ENCODE measurements at regions not wholly inside any gene's neighbourhood (a gene's known extent, or its start where the extent isn't known, plus 50 kb on each side); places are given as distances from the start of the nearest gene placed in this dataset.

- TF ChIP-seq ZFP91 (CRISPR knock-in tag; IDR thresholded peaks at IDR 0.05; ENCODE audit: borderline replicate concordance) (no peak; the same call in 1 of the 2 replicates), MED1 (CRISPR knock-in tag; IDR thresholded peaks at IDR 0.05) (peak; percentile 89), ZNF776 (CRISPR knock-in tag; IDR thresholded peaks at IDR 0.05) (no peak), ZNF263 (CRISPR knock-in tag; IDR thresholded peaks at IDR 0.05) (no peak), ZMYM2 (CRISPR knock-in tag; IDR thresholded peaks at IDR 0.05) (0 out of 2 replicates have a peak, but pooled peaks have one; percentile 59), KDM1A (CRISPR knock-in tag; IDR thresholded peaks at IDR 0.05) (peak; percentile 50; the same call in 1 of the 2 replicates), ZNF547 (CRISPR knock-in tag; IDR thresholded peaks at IDR 0.05) (no peak), FOXM1 (CRISPR knock-in tag; IDR thresholded peaks at IDR 0.05) (no peak), RFX3 (CRISPR knock-in tag; IDR thresholded peaks at IDR 0.05) (no peak), ZNF576 (CRISPR knock-in tag; IDR thresholded peaks at IDR 0.05) (no peak), RFXAP (CRISPR knock-in tag; IDR thresholded peaks at IDR 0.05; ENCODE audit: borderline replicate concordance) (0 out of 2 replicates have a peak, but pooled peaks have one; percentile 65), ZNF232 (CRISPR knock-in tag; IDR thresholded peaks at IDR 0.05; ENCODE audit: borderline replicate concordance) (peak; percentile 48; the same call in 1 of the 2 replicates), ZNF235 (CRISPR knock-in tag; IDR thresholded peaks at IDR 0.05; ENCODE audit: borderline replicate concordance) (no peak), ZNF546 (CRISPR knock-in tag; conservative IDR thresholded peaks at IDR 0.05) (no peak), TRIM24 (CRISPR knock-in tag; IDR thresholded peaks at IDR 0.05) (peak; percentile 51; the same call in 1 of the 2 replicates), KDM6A (CRISPR knock-in tag; IDR thresholded peaks at IDR 0.05; ENCODE audit: low read depth) (peak; percentile 70), PCBP2 (optimal IDR thresholded peaks at IDR 0.05; ENCODE audit: low read depth, low read length, poor library complexity, severe bottlenecking) (no peak), ZFP37 (CRISPR knock-in tag; IDR thresholded peaks at IDR 0.05; ENCODE audit: borderline replicate concordance) (no peak), SP140L (CRISPR knock-in tag; IDR thresholded peaks at IDR 0.05; ENCODE audit: borderline replicate concordance) (no peak), U2AF1 (optimal IDR thresholded peaks at IDR 0.05; ENCODE audit: low read depth, low read length) (no peak)
- TF ChIP-seq, protein P1, sequence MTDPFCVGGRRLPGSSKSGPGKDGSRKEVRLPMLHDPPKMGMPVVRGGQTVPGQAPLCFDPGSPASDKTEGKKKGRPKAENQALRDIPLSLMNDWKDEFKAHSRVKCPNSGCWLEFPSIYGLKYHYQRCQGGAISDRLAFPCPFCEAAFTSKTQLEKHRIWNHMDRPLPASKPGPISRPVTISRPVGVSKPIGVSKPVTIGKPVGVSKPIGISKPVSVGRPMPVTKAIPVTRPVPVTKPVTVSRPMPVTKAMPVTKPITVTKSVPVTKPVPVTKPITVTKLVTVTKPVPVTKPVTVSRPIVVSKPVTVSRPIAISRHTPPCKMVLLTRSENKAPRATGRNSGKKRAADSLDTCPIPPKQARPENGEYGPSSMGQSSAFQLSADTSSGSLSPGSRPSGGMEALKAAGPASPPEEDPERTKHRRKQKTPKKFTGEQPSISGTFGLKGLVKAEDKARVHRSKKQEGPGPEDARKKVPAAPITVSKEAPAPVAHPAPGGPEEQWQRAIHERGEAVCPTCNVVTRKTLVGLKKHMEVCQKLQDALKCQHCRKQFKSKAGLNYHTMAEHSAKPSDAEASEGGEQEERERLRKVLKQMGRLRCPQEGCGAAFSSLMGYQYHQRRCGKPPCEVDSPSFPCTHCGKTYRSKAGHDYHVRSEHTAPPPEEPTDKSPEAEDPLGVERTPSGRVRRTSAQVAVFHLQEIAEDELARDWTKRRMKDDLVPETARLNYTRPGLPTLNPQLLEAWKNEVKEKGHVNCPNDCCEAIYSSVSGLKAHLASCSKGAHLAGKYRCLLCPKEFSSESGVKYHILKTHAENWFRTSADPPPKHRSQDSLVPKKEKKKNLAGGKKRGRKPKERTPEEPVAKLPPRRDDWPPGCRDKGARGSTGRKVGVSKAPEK (CRISPR knock-in tag; IDR thresholded peaks at IDR 0.05; ENCODE audit: borderline replicate concordance), result no peak
- TF ChIP-seq, protein P2, sequence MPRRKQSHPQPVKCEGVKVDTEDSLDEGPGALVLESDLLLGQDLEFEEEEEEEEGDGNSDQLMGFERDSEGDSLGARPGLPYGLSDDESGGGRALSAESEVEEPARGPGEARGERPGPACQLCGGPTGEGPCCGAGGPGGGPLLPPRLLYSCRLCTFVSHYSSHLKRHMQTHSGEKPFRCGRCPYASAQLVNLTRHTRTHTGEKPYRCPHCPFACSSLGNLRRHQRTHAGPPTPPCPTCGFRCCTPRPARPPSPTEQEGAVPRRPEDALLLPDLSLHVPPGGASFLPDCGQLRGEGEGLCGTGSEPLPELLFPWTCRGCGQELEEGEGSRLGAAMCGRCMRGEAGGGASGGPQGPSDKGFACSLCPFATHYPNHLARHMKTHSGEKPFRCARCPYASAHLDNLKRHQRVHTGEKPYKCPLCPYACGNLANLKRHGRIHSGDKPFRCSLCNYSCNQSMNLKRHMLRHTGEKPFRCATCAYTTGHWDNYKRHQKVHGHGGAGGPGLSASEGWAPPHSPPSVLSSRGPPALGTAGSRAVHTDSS (CRISPR knock-in tag; conservative IDR thresholded peaks at IDR 0.05), result no peak
Observed at GRCh38 chr4:18566970-18567799, 545.6 kb upstream of the LCORL start (continued).

All from HepG2 (cell line).